Right lobe of liver (tissue), 4 donors: ENCODE measurements at regions not wholly inside any gene's neighbourhood (a gene's known extent, or its start where the extent isn't known, plus 50 kb on each side); places are given as distances from the start of the nearest gene placed in this dataset.

Experiments used
- CTCF ChIP-seq, 4 donors: fragments of 200-600 bp in 3 of 4; fragments of 450-650 bp in 1 of 4; IDR thresholded peaks; one replicate each; pipeline versions ENCODE4 v1.5.1 to v1.8.0; 2016 to 2022; ENCODE audit warnings: antibody characterized with exemption in 4 of 4, mild to moderate bottlenecking in 2 of 4
- POLR2A ChIP-seq: fragments of 450-650 bp; IDR thresholded peaks from one replicate; pipeline ENCODE4 v1.6.1; 2017; ENCODE audit warnings: antibody characterized with exemption, mild to moderate bottlenecking
- donor health status: DM: no; HTN: no; CAD: no.
- donor health status: DM: no; HTN: no; CAD: no.
- donor health status: DM: no; HTN: yes; CAD: no.

GRCh38 chr18:67143028-67143427, 373.5 kb downstream of the DSEL start:
- TF ChIP-seq POLR2A (no peak), CTCF (IDR thresholded peaks at IDR 0.05) (no peak)
